ENCODE measurements at regions not wholly inside any gene's neighbourhood (a gene's known extent, or its start where the extent isn't known, plus 50 kb on each side); places are given as distances from the start of the nearest gene placed in this dataset.

GRCh38 chr1:168422203-168422847 lies 121.5 kb downstream of the XCL2 start:
- TF ChIP-seq, protein P1, sequence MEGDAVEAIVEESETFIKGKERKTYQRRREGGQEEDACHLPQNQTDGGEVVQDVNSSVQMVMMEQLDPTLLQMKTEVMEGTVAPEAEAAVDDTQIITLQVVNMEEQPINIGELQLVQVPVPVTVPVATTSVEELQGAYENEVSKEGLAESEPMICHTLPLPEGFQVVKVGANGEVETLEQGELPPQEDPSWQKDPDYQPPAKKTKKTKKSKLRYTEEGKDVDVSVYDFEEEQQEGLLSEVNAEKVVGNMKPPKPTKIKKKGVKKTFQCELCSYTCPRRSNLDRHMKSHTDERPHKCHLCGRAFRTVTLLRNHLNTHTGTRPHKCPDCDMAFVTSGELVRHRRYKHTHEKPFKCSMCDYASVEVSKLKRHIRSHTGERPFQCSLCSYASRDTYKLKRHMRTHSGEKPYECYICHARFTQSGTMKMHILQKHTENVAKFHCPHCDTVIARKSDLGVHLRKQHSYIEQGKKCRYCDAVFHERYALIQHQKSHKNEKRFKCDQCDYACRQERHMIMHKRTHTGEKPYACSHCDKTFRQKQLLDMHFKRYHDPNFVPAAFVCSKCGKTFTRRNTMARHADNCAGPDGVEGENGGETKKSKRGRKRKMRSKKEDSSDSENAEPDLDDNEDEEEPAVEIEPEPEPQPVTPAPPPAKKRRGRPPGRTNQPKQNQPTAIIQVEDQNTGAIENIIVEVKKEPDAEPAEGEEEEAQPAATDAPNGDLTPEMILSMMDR (conservative IDR thresholded peaks at IDR 0.05; ENCODE audit: low read depth, low read length): no peak
- TF ChIP-seq RFX5 (IDR thresholded peaks at IDR 0.05; ENCODE audit: low read depth, low read length) (no peak), RCOR1 (IDR thresholded peaks at IDR 0.05; ENCODE audit: insufficient replicate concordance, low read length) (no peak), POLR2A (IDR thresholded peaks at IDR 0.05; ENCODE audit: low read depth, low read length) (no peak), USF2 (IDR thresholded peaks at IDR 0.05; ENCODE audit: low read depth, low read length) (no peak), MAFK (IDR thresholded peaks at IDR 0.05; ENCODE audit: low read depth, low read length) (no peak), SMC3 (IDR thresholded peaks at IDR 0.05; ENCODE audit: low read depth, low read length) (no peak)
